ENCODE measurements at regions not wholly inside any gene's neighbourhood (a gene's known extent, or its start where the extent isn't known, plus 50 kb on each side); places are given as distances from the start of the nearest gene placed in this dataset.

- DNase-seq (ENCODE audit: low spot score): no peak
- FAIRE-seq: no peak
Measured at GRCh38 chr11:70486731-70487130, 88.4 kb downstream of the CTTN start.

- DNase-seq (ENCODE audit: low spot score) (no peak), FAIRE-seq (no peak)
Measured at GRCh38 chr11:70487160-70487559, 88.8 kb downstream of the CTTN start.

- DNase-seq (ENCODE audit: low spot score) (no peak), FAIRE-seq (no peak)
Measured at GRCh38 chr11:70487756-70488155, 89.4 kb downstream of the CTTN start.

- no peak for FAIRE-seq
- no peak for DNase-seq (ENCODE audit: low spot score)
Measured at GRCh38 chr11:70488171-70488703, 89.9 kb downstream of the CTTN start.

GRCh38 chr11:70489276-70489675, 90.9 kb downstream of the CTTN start:
- DNase-seq (ENCODE audit: low spot score) (no peak), FAIRE-seq (no peak)

- DNase-seq (ENCODE audit: low spot score): no peak
- no peak for FAIRE-seq
Measured at GRCh38 chr11:70490208-70490607, 91.9 kb downstream of the CTTN start.

GRCh38 chr11:70490723-70491558, 92.6 kb downstream of the CTTN start:
- no peak for FAIRE-seq

GRCh38 chr11:70491696-70492472, 93.6 kb downstream of the CTTN start:
- DNase-seq (ENCODE audit: low spot score) (no peak), FAIRE-seq (no peak)

More at GRCh38 chr11:70490723-70491558, 92.6 kb downstream of the CTTN start:
- DNase-seq (ENCODE audit: low spot score): no peak

- DNase-seq (ENCODE audit: low spot score) (no peak), FAIRE-seq (no peak)
Measured at GRCh38 chr11:70493089-70493474, 94.8 kb downstream of the CTTN start.

GRCh38 chr11:70493891-70494290, 95.6 kb downstream of the CTTN start:
- no peak for FAIRE-seq
- DNase-seq (ENCODE audit: low spot score): no peak

GRCh38 chr11:70494559-70495350, 96.4 kb downstream of the CTTN start:
- DNase-seq (ENCODE audit: low spot score) (no peak), FAIRE-seq (no peak)

- DNase-seq (ENCODE audit: low spot score): no peak
- FAIRE-seq: no peak
Measured at GRCh38 chr11:70495351-70496310, 97.3 kb downstream of the CTTN start.

- FAIRE-seq: no peak
Measured at GRCh38 chr11:70496591-70497535, 98.5 kb downstream of the CTTN start.

GRCh38 chr11:70497536-70498075, 99.3 kb downstream of the CTTN start:
- DNase-seq (ENCODE audit: low spot score): no peak
- no peak for FAIRE-seq

More at GRCh38 chr11:70496591-70497535, 98.5 kb downstream of the CTTN start:
- no peak for DNase-seq (ENCODE audit: low spot score)

GRCh38 chr11:70498171-70498571, 99.8 kb downstream of the CTTN start:
- no peak for FAIRE-seq

GRCh38 chr11:70498976-70499801, 100.9 kb downstream of the CTTN start:
- FAIRE-seq: no peak
- no peak for DNase-seq (ENCODE audit: low spot score)

More at GRCh38 chr11:70498171-70498571, 99.8 kb downstream of the CTTN start:
- no peak for DNase-seq (ENCODE audit: low spot score)

GRCh38 chr11:70500076-70500847, 101.9 kb downstream of the CTTN start:
- no peak for FAIRE-seq
- DNase-seq (ENCODE audit: low spot score): no peak
